HG03432 (cell line): ENCODE measurements at regions not wholly inside any gene's neighbourhood (a gene's known extent, or its start where the extent isn't known, plus 50 kb on each side); places are given as distances from the start of the nearest gene placed in this dataset.

Experiments
- ATAC-seq: cut with Tn5 transposase; IDR thresholded peaks from one replicate; pipeline ENCODE4 v1.9.1; 2021; ENCODE audit warnings: mild to moderate bottlenecking, moderate library complexity; ENCODE audit not compliant: unreplicated experiment

DNA sequence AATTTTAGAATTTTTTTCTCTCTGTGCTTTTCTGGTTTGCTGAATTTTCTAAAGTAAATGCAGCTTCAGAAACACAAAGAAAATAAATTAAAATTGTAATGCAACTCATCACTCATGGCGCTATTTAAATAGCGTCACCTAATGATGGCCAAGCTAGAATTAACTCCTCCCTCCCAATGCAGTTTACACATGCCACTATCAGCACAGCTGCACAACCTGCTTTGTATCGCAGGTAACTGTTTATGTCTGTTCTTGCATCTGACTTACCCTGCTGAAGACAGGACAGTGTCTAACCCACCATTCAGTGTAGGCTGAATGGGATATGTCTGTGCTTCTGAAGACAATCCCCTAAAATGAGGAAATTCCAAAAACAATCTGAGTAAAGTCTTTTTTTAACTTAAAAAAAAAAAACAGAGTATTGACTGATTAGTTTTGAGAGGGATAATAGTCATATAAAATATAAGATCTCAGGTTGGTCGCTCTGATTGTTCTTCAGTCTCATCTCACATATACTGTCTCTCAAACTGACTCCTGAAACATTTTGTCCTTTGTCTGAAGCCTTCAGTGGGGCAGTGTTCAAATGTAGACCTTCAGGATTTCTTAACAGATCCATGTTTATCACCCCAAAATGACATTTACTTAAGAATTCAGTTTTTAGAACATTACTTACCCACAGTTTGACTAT, 271.4 kb downstream of the ZEB2 start:
- peak; percentile 41 for ATAC-seq

DNA sequence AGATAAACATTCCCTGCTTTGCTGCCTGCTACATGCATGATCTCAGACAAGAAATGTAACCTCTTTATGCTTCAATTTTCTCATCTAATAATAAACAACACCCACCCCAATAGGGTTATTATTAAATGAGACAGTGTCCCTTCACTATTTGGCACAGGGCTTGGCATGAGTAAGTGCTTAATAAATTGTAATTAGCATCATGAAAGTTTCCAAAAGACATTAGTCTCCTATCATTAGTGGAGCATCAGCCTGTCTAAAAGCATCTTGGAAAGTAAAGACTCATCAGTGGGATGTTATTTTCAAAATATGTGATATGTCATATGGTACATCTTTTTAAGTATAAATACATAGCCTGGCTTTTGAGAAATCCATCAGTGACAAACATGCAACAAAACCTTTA, 275.0 kb downstream of the ZEB2 start:
- no peak for ATAC-seq

DNA sequence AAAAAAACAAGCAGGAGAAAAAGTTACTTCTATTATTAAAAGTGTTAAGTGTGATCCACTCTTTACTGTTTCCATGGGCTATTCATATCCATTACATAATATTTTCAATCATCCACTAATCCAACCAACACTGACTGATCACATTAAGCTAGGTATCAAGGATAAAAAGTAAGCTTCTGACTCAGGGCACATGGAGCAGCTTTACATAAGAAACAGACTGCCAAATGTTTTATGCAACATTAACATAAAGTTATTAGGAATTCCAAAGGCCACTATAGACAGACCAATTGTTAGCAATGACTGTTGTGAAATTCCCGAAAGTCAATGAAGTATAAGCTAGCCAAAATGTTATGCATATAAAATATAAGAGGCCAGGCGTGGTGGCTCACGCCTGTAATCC, 277.6 kb downstream of the ZEB2 start:
- ATAC-seq: no peak

DNA sequence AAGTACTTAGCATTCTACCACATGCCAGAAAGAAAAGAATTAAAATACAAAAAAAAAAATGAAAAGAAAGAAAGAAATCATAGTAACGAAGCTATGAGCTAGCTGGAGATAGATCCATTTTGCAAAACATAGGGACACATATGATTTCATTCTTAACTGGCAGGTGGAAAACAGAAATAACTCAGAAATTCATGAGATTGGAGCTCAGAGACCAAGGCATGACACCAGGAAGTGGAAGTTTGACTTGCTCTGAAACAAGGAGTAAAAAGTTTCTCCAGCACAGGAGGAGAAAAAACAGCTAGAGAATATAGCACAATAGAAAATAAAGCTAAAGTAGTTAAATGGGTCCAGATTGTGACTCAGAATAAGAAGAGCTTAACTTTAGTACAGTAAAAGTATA, 278.1 kb downstream of the ZEB2 start:
- no peak for ATAC-seq

DNA sequence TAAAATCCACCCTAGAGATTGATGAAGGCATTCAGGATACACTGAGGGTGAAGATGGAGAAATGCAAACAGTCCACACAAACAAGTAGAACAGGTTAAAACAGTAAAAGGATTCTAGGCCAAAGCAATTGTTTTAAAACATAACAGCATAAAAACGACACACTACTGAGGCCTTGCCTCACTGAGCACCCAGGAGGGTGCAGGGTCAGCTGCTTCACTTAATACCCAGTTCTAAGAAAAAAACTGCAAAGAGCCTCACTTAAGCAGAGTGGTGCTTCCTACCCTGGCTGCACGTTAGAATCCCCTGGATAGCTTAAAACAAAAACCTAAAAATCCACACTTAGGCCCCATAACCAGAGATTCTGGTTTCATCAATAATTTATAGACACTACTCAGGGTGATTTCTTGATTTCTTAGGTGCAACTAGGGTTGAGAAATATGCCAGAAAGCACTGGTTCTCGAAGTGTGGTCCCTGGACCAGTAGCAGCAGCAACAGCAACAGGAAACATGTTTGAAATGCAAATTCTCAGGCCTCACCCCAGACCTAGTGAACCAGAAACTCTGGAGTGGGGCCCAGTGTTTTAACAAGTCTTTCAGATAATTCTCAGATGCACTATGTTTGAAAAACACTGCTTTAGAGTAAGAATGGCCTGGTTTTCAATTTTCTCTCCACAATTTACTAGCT, 279.1 kb downstream of the ZEB2 start:
- peak; percentile 88 for ATAC-seq

DNA sequence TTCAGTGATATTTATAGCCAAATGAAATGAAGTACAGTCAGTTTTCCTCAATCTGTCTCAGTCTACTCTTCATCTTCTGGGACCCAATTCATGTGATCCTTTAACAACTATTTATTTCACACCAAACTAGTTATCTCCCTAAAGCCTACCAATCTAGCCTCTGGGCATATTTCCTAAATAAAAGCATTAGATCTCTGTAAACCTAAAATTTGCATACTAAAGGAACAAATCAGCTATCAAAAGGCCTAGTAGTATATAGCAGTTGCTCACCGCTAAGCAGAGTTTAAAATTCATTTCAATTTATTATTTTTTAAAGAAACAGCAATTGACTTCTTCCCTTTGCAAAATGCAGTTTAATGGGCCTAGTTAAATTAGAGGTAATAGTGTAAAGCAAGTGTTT, 280.2 kb downstream of the ZEB2 start:
- ATAC-seq: no peak

DNA sequence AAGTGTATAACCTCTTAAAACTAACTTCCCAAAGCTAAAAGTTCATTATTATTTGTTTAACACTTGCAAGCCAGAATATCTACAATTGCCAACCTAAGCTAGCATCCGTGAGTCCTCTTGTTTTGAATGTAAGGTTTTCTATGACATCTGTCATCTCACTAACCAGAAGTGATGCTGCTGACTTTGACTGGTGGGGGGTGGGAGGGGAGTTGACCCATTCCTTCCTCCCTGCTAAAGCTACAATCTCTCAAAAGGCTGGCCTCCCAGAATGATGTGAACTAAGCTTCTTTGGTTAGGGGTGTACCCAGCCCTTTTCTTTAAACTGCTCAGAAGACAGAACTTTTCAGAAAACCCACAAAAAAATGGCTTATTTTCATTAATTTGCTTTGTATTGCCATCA, 280.6 kb downstream of the ZEB2 start:
- no peak for ATAC-seq

DNA sequence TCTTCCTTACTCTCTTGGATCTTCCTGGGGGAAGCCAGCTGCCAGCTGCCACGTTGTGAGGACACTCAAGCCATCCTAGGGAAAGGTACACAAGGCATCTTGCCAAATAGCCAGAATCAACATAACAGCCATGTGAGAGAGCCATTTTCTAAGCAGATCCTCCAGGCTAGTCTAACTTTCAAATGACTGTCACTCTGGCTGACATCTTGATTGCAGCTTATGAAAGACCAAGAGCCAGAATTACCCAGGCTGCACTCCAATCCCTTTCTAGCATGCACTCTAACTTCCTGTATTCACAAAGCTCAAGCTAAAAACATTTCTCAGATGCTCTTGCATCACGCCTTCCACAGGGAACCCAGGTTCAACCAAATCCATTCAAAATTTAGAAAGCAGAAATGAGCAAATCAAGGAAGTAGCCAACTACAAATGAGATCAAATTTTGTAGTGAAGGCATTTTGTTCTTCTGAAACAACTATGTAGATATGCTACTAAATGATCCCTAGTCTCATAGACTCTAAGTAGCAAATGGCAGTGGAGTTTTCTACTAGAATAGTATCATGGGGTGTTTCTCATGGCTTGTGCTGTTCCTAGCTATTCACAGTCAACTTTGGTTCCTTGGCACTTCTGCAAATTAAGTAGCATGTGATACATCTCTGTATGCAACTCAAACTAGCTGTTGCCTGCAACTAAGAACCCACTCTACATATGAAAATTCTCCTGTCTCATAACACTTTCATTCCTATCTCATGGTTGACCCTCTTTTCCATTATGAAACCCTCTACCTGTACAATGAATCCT, 281.9 kb downstream of the ZEB2 start:
- ATAC-seq: no peak

DNA sequence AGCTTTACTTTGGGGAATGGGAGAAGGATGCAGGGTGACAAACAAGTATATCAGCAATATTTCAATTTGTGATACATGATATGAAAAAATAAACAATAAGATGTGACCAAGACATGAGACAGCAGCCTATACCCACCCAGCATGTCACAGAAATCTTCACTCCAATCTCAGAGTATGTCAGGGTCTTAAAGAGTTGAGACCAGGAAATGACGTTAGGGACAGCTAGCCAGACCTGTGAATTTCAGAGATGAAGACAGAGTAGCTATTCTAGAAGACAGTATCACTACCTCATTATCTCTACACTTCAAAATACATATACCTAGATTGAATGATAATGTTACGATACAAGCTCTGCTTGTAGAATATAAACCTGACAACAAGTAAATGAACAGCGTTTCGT, 282.8 kb downstream of the ZEB2 start:
- no peak for ATAC-seq

DNA sequence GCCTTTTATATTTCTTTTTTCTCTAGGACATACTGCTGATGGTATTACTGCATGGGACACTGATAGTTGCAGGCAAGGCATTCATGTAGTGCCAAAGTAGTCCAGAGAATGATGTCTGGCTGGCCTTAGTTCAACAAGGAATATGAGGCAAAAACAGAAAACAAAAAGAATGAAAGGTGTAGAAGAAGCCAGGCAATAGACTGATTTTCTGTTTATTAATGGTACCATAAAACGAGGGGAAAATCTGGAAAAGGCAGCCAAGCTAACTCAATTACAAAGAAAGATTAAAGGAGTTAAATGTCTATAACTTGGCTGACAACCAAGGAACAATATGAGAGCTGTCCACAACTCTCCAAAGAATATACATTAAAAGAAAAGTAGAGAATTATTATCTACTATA, 284.9 kb downstream of the ZEB2 start:
- ATAC-seq: no peak

DNA sequence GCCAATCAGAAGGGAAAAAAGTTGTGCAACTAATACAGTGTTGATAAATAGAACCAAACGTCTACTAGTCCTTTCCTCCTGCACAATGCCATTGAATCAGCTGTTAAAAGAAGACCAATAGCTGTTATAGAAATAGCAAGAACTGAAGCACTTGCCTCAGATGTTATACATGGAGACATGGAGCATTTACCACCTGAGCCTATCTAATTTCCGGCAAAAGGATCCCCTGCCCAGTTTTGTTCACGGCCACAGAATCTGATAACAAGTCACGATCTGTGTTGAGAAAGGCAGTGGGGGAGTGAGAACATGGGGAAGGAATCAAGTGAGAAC, 285.4 kb downstream of the ZEB2 start:
- no peak for ATAC-seq

DNA sequence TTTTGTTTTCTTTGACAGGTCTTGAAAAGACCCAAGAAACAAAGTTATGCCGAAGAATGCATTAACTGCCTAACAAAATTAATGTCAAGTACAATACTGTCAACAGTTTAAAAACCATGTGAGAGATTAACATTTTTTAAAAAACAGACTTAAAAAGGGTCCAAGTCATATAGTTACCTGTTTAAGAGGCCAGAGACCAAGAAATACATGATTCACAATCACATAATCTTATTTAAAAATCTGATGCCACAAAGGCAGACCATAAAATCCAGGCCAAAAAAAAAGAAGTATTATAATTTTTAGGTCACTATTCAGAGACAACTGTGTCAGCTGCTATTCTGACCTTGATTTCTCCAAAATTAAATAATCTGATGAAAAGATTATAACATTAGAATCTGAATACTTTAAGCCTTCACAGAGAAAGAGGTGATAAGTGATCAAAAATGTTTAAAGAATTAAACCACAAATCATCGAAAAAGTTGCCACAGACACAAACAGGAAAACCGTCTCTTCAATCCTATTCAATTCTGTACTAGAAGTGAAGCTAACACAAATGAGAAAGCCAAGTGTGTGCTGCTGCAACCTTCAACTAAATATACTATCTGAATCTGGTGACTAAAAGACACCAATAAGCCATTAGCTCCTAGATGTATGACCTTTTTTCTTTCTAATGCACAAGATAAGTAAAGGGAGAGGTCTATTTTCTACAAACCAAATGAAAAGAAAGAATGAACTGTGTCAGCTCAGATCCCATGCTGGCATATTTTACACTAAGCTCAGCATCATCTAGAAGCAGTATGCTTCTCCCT, 286.0 kb downstream of the ZEB2 start:
- no peak for ATAC-seq

DNA sequence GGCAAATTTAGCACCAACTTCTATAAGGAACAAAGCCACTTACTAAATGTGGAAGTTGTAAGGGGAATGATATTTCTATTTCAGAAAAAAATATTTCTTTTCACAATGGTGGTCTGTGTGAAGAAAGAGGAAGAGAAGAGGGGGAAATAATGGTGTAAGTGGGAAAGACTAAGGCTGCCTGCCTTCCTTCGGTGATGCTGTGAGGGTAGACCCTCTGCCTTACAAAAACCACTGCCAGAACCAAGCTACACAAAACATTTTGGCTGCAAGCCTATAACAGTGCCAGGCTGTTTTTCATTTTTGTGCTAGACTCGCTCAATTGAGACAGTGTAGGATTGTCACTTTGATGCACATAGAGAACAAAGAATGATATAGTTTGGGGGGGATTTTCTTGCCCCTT, 286.6 kb downstream of the ZEB2 start:
- no peak for ATAC-seq

DNA sequence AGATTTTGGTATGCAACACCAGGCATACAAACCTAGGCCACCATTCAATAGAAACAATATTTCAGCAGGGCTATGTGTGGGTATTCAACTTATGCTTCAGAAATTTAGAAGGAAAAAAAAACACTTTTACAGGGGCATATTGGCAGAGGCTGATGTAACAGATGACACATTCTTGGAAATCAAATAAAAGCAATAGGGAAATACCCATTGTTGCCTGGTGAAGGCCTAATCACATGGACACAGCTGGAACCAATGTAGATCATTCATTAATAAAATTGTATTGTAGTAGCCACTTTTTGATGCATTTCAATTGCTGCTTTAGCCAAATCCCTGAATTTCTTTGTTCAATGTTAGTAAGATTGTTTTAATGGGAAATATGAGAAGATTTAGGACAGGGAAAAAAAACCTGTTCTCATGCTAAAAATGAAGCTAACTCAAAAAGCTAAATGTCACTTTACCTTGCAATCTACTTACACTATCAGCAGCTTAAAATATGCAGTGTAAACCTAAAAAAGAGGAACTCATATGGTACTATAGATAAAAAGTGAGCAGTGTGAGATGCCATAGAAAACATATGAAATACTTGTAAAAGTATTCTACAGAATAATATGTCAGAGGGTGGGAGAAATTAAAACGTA, 289.4 kb downstream of the ZEB2 start:
- no peak for ATAC-seq

DNA sequence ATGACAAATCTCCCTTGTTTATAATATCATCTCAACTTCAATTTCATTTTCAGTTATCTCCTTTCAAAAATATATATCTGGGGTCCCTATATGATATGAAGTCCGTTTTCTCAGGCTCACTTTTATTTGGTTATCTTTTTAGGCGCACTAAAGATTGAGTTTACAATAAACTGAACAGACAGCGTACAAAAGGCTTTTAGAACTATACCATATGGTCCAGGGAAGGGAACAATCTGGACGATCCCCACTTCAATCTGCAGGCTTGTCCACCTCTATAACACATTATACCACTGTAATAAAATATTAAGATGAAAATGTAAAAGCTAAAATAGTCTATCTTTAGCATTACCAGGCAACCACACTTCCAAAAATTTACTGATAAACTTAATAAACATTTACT, 289.9 kb downstream of the ZEB2 start:
- no peak for ATAC-seq

DNA sequence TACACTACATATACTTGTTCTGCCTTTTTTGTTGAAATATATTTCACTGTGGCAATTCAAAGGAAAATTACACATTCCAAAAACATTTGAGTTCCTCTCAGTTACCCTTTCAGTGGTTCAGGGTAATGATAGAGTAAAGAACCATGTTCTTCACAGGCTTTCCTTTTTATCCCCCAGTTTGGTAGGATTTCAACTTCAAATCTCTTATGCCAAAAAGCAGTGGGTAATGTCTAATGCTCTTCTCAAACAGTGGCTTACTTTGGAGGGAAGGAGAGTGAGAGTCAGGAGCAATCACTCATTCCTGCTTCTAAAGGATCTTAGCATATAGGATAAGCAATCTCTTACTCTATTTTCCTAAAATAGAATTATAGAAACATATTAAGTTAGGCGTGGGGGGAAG, 290.6 kb downstream of the ZEB2 start:
- ATAC-seq: no peak

DNA sequence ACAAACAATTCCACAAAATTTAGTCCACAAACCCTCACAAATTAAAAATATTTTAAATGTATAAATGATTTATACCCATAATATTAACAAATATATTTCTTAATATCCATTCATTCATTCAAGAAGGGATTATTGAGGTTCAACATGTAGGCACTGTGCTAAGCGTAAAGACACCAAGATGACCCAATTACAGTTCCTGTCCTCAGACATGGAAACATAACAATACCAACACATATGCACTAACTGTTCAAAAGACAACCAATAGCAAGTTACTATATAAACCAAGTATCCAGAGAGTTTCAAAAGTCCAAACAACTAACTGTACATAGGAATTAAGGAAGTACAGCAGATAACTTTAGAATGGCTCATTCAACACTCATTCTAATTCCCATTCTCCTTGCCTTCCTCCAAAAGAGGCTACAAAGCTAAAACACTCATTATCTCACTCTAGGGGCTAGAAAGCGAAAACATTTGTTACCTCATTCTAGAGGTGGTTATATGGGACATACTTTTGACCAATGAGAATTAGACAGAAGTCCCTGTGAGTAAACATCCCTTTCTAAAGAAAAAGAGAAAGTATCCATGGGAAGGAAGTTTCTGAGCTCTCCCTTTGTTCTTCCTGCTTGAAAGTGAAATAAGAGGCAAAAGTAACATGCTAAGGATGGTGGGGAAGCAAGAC, 292.4 kb downstream of the ZEB2 start:
- no peak for ATAC-seq

DNA sequence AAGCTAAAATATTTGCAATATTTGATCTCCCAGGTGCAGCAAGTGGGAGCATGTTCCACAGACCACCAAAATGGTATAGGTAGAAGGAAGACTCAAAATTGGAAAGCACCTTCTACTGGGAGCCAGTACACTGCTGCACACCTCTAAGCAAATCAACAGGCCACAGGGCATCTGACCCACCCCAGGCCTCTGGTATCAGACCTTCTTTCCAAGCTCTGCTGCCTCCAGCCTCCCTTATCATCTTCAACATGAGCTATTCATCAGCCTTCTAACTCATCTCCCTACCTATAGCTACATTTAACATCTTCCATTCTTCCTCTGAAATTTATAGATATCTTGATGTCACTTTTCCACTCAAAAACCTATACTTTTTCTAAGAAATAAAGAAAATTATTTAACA, 294.8 kb downstream of the ZEB2 start:
- no peak for ATAC-seq

DNA sequence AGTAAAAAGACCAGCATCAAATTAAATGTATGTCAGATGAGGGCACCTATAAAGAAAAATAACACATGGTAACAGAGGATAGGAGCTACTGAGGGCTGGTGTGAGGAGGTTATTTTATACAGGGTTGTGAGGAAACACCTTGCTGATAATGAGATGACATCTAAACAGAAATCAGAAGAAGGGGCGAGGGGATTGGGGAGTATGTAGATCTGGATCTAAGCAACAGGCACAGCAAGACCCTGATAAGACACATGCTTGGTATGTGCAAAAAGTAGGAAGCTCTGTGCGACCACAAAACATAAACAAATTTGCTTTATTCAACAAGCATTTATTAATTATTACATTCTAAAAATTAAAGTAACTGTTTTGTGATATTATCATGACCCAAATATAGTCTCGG, 295.4 kb downstream of the ZEB2 start:
- no peak for ATAC-seq

DNA sequence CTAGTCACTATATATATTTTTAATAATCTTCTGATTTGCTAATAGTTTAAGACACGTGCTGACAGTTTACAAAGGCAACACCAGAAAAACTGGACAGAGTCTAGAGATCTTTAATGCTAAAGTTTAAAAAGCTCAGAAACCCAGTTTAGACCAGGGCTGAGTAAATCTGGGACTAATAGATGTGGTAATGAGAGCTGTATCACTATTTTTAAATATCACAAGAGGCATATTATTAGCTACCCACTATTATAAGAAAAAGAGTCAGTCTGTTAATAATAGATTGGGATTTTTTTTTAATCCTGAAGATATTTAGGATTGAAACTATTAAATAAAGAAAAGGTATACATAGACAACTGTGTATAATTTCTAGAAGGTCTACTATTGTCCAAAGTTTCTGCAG, 299.9 kb downstream of the ZEB2 start:
- ATAC-seq: no peak
